Ectodermal cell (in vitro differentiated cells): ENCODE measurements at regions not wholly inside any gene's neighbourhood (a gene's known extent, or its start where the extent isn't known, plus 50 kb on each side); places are given as distances from the start of the nearest gene placed in this dataset.

Source experiments
- H3K27ac ChIP-seq: 2 replicates; pipeline ENCODE4 v1.7.0; 2013; ENCODE audit warnings: mild to moderate bottlenecking, low read depth, low read length; ENCODE audit not compliant: insufficient read depth, poor library complexity, severe bottlenecking
- H3K27me3 ChIP-seq: 2 replicates; pipeline ENCODE4 v1.7.0; 2013; ENCODE audit warnings: mild to moderate bottlenecking, low read length; ENCODE audit not compliant: insufficient read depth, control insufficient read depth, poor library complexity, severe bottlenecking
- H3K36me3 ChIP-seq: one replicate; pipeline ENCODE4 v1.7.0; 2013; ENCODE audit warnings: low read length; ENCODE audit not compliant: control insufficient read depth, insufficient read depth
- H3K4me1 ChIP-seq: one replicate; pipeline ENCODE4 v1.7.0; 2013; ENCODE audit warnings: low read length; ENCODE audit not compliant: control insufficient read depth, insufficient read depth
- H3K4me3 ChIP-seq: 2 replicates; pipeline ENCODE4 v1.7.0; 2013; ENCODE audit warnings: low read depth, low read length, control low read depth; ENCODE audit not compliant: insufficient read depth
- H3K9me3 ChIP-seq: 2 replicates; pipeline ENCODE4 v1.7.0; 2013; ENCODE audit warnings: mild to moderate bottlenecking, low read length, moderate library complexity; ENCODE audit not compliant: control insufficient read depth
- WGBS, 2 experiments: methylation state at CpG; one replicate each; pipeline ENCODE4 v1.1.7; 2013; ENCODE audit warnings: missing lambda C conversion rate in 2 of 2; 5-methylcytosine and 5-hydroxymethylcytosine counted together

DNA sequence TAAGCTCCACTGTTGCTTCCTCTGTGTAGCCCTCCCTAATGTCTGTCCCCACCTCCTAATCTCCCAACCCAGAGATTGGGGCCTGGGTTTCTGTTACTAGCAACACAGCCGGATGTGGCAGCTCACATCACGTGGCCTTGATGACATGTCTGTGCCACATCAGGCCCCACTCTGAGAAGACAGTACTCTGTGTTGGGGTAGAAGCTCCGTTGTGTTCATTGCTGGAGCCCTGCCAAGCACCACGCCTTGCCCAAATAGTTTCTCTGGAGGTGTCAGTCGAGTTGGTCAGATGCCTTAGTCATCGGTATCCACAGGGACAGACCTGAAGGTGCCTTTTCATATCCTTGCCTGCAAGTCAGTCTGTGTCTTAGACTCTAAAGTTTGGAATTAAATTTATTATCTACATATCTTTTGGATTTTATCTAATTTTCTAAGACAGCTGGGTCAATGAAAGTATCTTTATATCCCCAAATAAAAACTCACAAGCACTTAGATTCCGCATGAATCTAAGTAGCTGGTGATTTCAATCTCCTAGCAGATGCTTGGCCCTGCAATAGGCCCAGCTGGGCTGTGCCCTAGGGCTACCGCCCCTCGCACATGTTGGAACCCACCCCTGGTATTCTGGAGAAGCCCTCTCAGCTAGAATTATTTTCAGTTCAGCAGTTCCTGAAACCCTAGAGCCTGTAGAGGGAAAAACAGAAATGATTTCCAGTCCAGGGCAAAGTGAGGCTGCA is 204.0 kb upstream of the TSHZ3 start:
- Histone ChIP-seq H3K27me3 (no peaks in the 10 kb centered on the region), H3K27ac (no peak overlapping the region), H3K4me3 (no peak overlapping the region), H3K4me1 (no peaks in the 10 kb centered on the region), H3K36me3 (no peaks in the 10 kb centered on the region), H3K9me3 (no peaks in the 10 kb centered on the region)
- WGBS, 2 experiments, result 92 to 94% methylated on average over 9 of the region's 9 CpGs

- no peak overlapping the region for H3K27ac ChIP-seq
- 88% methylated on average over 8 of the region's 8 CpGs for WGBS, 2 experiments
- H3K27me3 ChIP-seq, result no peaks in the 10 kb centered on the region
- no peaks in the 10 kb centered on the region for H3K9me3 ChIP-seq
- H3K36me3 ChIP-seq, result no peaks in the 10 kb centered on the region
- no peak overlapping the region for H3K4me3 ChIP-seq
- H3K4me1 ChIP-seq, result no peaks in the 10 kb centered on the region
These were observed 204.6 kb upstream of the TSHZ3 start for GRCh38 chr19:31553846-31554215.

GRCh38 chr19:31554360-31554759 is 205.1 kb upstream of the TSHZ3 start:
- Histone ChIP-seq H3K4me3 (no peak overlapping the region), H3K27me3 (no peaks in the 10 kb centered on the region), H3K27ac (no peak overlapping the region), H3K4me1 (no peaks in the 10 kb centered on the region), H3K9me3 (no peaks in the 10 kb centered on the region), H3K36me3 (no peaks in the 10 kb centered on the region)
- 91 to 92% methylated on average over 7 to 9 of the region's 9 CpGs for WGBS, 2 experiments

- no peaks in the 10 kb centered on the region for H3K36me3 ChIP-seq
These were observed 206.5 kb upstream of the TSHZ3 start for GRCh38 chr19:31555634-31556215.

GRCh38 chr19:31559494-31559893 is 210.3 kb upstream of the TSHZ3 start:
- 93 to 94% methylated on average over 3 of the region's 3 CpGs for WGBS, 2 experiments
- Histone ChIP-seq H3K27me3 (no peaks in the 10 kb centered on the region), H3K27ac (no peak overlapping the region), H3K9me3 (peaks cover 3% of the 10 kb centered on the region), H3K4me1 (no peaks in the 10 kb centered on the region), H3K4me3 (no peak overlapping the region), H3K36me3 (no peaks in the 10 kb centered on the region)

More at GRCh38 chr19:31555634-31556215, 206.5 kb upstream of the TSHZ3 start:
- Histone ChIP-seq H3K4me3 (no peak overlapping the region), H3K27ac (no peak overlapping the region), H3K4me1 (no peaks in the 10 kb centered on the region), H3K27me3 (no peaks in the 10 kb centered on the region), H3K9me3 (peaks cover 3% of the 10 kb centered on the region)
- 89 to 91% methylated on average over 8 of the region's 8 CpGs for WGBS, 2 experiments

DNA sequence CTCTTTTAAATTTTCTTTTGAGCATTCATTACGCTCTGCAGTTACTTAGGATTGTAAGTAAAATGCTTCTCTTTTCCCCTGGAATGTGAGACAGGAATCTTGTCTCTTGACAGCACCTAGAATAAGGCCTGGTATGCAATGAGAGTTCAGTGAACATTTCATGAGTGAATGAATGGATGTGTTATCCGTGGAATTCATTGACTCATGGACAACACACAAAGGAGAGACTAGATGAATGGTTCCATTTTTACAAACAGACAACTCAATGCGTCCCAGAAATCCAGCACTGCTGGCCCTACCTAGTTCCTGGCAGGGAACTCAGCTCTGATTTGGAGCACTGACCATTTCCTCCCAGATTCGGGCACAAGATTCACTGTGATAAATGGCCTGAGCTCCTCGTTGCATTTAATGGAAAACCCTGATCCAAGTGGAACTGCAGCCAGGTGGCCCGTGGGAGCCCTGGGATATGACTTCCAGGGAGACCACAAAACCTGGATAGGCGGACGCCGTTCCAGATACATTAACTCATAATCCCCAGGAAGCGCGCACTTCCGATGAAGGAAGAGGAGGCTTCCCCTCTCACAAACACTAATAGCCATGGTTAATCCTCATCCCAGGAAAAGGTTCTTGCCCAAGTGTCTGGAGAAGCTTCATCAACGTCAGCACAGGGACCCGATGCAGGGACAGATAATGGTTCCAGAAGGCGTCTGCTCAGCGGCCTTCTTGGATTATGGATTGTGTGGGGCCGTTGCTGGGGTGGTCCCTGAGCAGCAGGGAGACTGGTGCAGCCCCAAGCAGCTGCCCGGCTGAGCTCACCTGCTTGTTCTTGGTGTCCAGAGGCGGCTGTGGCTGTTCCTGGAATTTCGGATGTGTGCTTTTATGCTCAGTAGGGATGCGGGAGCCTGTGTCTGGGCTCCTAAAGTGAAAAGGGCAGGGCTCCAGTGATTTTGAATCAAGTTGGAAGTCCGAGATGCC is 211.1 kb upstream of the TSHZ3 start:
- H3K4me1 ChIP-seq, result no peaks in the 10 kb centered on the region
- WGBS, 2 experiments, result 93 to 95% methylated on average over 22 of the region's 22 CpGs
- no peaks in the 10 kb centered on the region for H3K27me3 ChIP-seq
- H3K27ac ChIP-seq, result no peak overlapping the region
- peaks cover 3% of the 10 kb centered on the region for H3K9me3 ChIP-seq
- no peak overlapping the region for H3K4me3 ChIP-seq
- no peaks in the 10 kb centered on the region for H3K36me3 ChIP-seq

GRCh38 chr19:31562966-31563612 is 213.9 kb upstream of the TSHZ3 start:
- Histone ChIP-seq H3K4me1 (no peaks in the 10 kb centered on the region), H3K27ac (no peak overlapping the region), H3K36me3 (no peaks in the 10 kb centered on the region), H3K4me3 (no peak overlapping the region), H3K27me3 (no peaks in the 10 kb centered on the region), H3K9me3 (peaks cover 3% of the 10 kb centered on the region)
- 91 to 94% methylated on average over 24 of the region's 25 CpGs for WGBS, 2 experiments

GRCh38 chr19:31567776-31568175 is 218.5 kb upstream of the TSHZ3 start:
- no peaks in the 10 kb centered on the region for H3K36me3 ChIP-seq

DNA sequence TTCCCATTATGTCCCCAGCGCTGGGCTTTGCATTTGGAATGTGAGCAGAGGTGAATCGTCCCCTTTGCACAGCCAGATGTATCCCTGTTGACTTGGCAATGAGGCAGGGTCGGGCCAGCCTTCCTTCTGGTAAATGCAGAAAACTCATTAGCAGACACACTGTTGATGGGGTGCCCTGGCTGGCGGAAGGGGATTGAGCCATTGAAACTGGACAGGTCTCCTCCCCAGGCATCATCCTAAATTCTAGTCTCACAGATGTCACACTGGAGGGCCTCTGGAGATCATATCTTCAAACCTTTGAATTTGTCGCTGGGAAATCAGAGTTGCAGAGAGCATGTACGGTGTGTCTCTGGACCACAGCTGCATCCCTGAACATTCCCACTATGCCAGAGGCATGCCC is 219.5 kb upstream of the TSHZ3 start:
- no peaks in the 10 kb centered on the region for H3K9me3 ChIP-seq
- no peaks in the 10 kb centered on the region for H3K4me1 ChIP-seq
- no peak overlapping the region for H3K4me3 ChIP-seq
- H3K36me3 ChIP-seq, result no peaks in the 10 kb centered on the region
- WGBS, 2 experiments, result 89 to 93% methylated on average over 6 of the region's 6 CpGs
- no peak overlapping the region for H3K27ac ChIP-seq
- H3K27me3 ChIP-seq, result no peaks in the 10 kb centered on the region

More at GRCh38 chr19:31567776-31568175, 218.5 kb upstream of the TSHZ3 start:
- Histone ChIP-seq H3K27ac (no peak overlapping the region), H3K9me3 (no peaks in the 10 kb centered on the region), H3K27me3 (no peaks in the 10 kb centered on the region), H3K4me1 (no peaks in the 10 kb centered on the region), H3K4me3 (no peak overlapping the region)
- 93 to 94% methylated on average over 11 of the region's 11 CpGs for WGBS, 2 experiments
